GM19397 (cell line): ENCODE measurements at regions not wholly inside any gene's neighbourhood (a gene's known extent, or its start where the extent isn't known, plus 50 kb on each side); places are given as distances from the start of the nearest gene placed in this dataset.
A peak's percentile ranks its signal among the peaks of the same experiment; 100 is the strongest.
"Not testable (repeated sequence)": the region's sequence is repeated elsewhere in the genome, so short reads cannot be mapped to it uniquely, and the experiment has no call there.

Source experiments
- ATAC-seq: cut with Tn5 transposase; IDR thresholded peaks from one replicate; pipeline ENCODE4 v1.9.1; 2021; ENCODE audit warnings: mild to moderate bottlenecking, moderate library complexity; ENCODE audit not compliant: unreplicated experiment

GRCh38 chr2:104976603-104977120 is 61.2 kb upstream of the MRPS9 start:
- ATAC-seq = peak; percentile 97

- no peak for ATAC-seq
These were observed 59.9 kb upstream of the MRPS9 start for GRCh38 chr2:104977958-104978357.

GRCh38 chr2:104979786-104980185 is 58.1 kb upstream of the MRPS9 start:
- not testable (repeated sequence) for ATAC-seq

- no peak for ATAC-seq
These were observed 55.8 kb upstream of the MRPS9 start for GRCh38 chr2:104982111-104982510.
